ENCODE measurements at regions not wholly inside any gene's neighbourhood (a gene's known extent, or its start where the extent isn't known, plus 50 kb on each side); places are given as distances from the start of the nearest gene placed in this dataset.

DNA sequence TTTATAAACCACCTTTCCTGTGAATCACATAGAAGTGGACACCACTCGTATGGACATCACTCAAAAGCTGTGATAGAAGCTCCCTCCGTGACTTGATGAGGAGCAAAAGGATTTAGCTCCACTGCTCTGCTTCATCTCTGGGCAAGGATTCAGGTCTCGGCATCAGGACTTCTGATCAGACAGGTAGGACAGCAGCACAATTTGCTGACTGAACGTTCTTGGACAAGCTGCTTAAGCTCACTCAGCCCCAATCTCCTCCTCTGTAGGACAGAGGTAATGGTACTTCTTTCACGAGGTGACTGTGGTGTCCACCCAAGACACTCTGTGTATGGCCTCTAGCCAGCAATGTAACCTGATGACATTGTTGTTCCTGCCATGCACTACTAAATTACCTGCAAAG lies 122.6 kb upstream of the AJAP1 start:
- TF ChIP-seq, protein P1, sequence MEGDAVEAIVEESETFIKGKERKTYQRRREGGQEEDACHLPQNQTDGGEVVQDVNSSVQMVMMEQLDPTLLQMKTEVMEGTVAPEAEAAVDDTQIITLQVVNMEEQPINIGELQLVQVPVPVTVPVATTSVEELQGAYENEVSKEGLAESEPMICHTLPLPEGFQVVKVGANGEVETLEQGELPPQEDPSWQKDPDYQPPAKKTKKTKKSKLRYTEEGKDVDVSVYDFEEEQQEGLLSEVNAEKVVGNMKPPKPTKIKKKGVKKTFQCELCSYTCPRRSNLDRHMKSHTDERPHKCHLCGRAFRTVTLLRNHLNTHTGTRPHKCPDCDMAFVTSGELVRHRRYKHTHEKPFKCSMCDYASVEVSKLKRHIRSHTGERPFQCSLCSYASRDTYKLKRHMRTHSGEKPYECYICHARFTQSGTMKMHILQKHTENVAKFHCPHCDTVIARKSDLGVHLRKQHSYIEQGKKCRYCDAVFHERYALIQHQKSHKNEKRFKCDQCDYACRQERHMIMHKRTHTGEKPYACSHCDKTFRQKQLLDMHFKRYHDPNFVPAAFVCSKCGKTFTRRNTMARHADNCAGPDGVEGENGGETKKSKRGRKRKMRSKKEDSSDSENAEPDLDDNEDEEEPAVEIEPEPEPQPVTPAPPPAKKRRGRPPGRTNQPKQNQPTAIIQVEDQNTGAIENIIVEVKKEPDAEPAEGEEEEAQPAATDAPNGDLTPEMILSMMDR (IDR thresholded peaks at IDR 0.05; ENCODE audit: extremely low read depth in 1 of 2, insufficient read depth in 1 of 2, low read depth in 1 of 2, low read length in 2 of 2) = no peak
- no peak for TF ChIP-seq POLR2A (IDR thresholded peaks at IDR 0.05; ENCODE audit: low read depth, low read length)
- no peak for TF ChIP-seq EZH2 (IDR thresholded peaks at IDR 0.05; ENCODE audit: borderline replicate concordance, low read depth, low read length, severe bottlenecking)
- no peak for TF ChIP-seq POLR2AphosphoS5 (IDR thresholded peaks at IDR 0.05; ENCODE audit: insufficient read depth, low read depth, low read length)
- no peak for TF ChIP-seq JUN (IDR thresholded peaks at IDR 0.05; ENCODE audit: borderline replicate concordance, insufficient read depth, insufficient read length, low read depth)
- TF ChIP-seq, protein P2, sequence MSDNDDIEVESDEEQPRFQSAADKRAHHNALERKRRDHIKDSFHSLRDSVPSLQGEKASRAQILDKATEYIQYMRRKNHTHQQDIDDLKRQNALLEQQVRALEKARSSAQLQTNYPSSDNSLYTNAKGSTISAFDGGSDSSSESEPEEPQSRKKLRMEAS (IDR thresholded peaks at IDR 0.05; ENCODE audit: insufficient read depth, insufficient read length) = no peak
- TF ChIP-seq MYC (IDR thresholded peaks at IDR 0.05; ENCODE audit: low read depth, low read length) = no peak
